ENCODE measurements at regions not wholly inside any gene's neighbourhood (a gene's known extent, or its start where the extent isn't known, plus 50 kb on each side); places are given as distances from the start of the nearest gene placed in this dataset.

DNA sequence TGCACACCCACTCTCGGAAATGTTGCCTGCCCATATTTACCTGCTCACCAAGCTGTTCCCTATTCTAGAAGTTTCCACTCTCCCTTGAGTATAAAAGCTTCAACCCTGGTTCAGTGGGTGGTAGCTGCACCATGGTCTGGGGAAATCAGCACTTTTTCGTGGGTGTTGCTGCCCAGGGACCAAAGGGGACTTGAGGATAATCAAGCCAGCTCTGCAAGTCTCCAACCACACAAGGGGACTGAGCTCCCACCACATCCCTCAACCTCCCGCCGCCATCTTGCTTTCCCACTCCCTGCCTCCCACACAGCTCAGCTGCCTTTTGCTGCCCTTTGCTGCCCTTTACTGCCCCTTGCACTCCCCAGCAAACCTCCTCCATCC lies 210.0 kb downstream of the AUH start:
- no peak for TF ChIP-seq CTCF (IDR thresholded peaks at IDR 0.05; ENCODE audit: control extremely low read depth, extremely low read depth, low read depth, missing control alignments)
- ChIA-PET CTCF (interaction anchor here (0.7 to 2.2 kb wide), 5 partner anchors 12 to 275 kb away, joined by 3 to 7 read pairs (median 4); no protein-coding TSS in a partner anchor), POLR2A (no interaction called here)
- no peak for DNase-seq (ENCODE audit: extremely low spot score)

DNA sequence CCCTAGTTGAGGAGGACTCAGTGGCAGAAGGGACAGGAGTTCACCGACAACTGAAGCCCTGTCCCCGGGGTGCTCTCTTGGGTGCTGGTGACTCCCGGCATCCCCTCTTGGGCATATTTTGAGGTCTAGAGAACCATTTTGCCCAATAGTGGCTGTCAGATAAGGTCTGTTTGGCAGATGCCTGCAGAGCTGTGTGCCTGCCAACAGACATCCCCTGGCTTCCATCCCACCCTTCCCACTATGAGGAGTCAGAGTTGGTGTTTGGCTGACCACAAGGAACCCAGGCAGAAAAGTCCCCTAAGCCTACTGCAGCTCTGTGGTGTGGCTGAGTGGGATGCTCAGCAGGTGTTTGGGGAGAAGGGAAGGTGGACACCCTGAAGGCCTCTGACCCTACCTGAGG lies 207.0 kb downstream of the AUH start:
- POLR2A ChIA-PET: no interaction called here
- CTCF ChIA-PET: no interaction called here
- no peak for DNase-seq (ENCODE audit: extremely low spot score)
- TF ChIP-seq CTCF (IDR thresholded peaks at IDR 0.05; ENCODE audit: control extremely low read depth, extremely low read depth, low read depth, missing control alignments): no peak

- no peak for DNase-seq (ENCODE audit: extremely low spot score)
- TF ChIP-seq CTCF (IDR thresholded peaks at IDR 0.05; ENCODE audit: control extremely low read depth, extremely low read depth, low read depth, missing control alignments): no peak
- CTCF ChIA-PET: no interaction called here
- POLR2A ChIA-PET: no interaction called here
Observed at GRCh38 chr9:91155181-91155580, 206.5 kb downstream of the AUH start.

DNA sequence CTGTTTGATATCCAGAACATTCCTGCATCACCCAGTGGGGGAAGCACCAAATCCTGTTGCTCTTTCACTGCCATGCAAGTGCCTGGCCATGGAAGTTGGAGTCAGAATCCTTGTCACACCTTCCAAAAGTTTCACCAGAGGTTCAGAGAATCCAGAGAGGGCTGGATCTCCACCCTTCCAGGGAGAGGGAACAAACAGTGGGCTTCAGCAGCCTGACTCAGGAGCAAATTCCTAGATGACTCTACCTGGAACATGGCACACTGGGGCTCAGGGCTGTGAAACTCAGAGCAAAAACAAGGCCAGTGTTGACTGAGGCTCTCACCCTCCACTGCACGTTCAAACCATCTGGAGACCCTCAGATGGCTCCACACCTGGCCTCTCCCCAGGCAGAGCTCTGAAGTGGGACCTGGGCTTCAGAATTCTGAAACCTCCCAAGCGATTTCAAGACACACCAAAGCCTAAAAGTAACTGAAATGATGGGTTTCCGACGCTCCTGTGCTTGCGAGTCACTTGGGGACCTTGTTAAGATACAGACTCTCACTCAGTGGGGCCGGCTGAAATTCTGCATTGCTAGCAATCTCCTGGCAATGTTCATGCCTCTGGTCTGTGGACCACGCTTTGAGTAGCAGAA lies 205.9 kb downstream of the AUH start:
- ChIA-PET CTCF (no interaction called here), POLR2A (no interaction called here)
- DNase-seq (ENCODE audit: extremely low spot score): no peak
- no peak for TF ChIP-seq CTCF (IDR thresholded peaks at IDR 0.05; ENCODE audit: control extremely low read depth, extremely low read depth, low read depth, missing control alignments)

- no peak for DNase-seq (ENCODE audit: extremely low spot score)
- TF ChIP-seq CTCF (IDR thresholded peaks at IDR 0.05; ENCODE audit: control extremely low read depth, extremely low read depth, low read depth, missing control alignments): no peak
- ChIA-PET CTCF (interaction anchor here (1.4 kb wide), 1 partner anchor 241 kb away, joined by 3 read pairs; no protein-coding TSS in a partner anchor), POLR2A (no interaction called here)
Observed at GRCh38 chr9:91156451-91157234, 205.1 kb downstream of the AUH start.

- no peak for TF ChIP-seq CTCF (IDR thresholded peaks at IDR 0.05; ENCODE audit: control extremely low read depth, extremely low read depth, low read depth, missing control alignments)
- DNase-seq (ENCODE audit: extremely low spot score): no peak
- ChIA-PET CTCF (interaction anchor here (1.2 to 1.4 kb wide), 3 partner anchors 12 to 243 kb away, joined by 3 to 5 read pairs (median 3); no protein-coding TSS in a partner anchor), POLR2A (no interaction called here)
Observed at GRCh38 chr9:91157883-91158282, 203.8 kb downstream of the AUH start.

Measured in GM10248 (cell line).